ENCODE measurements at regions not wholly inside any gene's neighbourhood (a gene's known extent, or its start where the extent isn't known, plus 50 kb on each side); places are given as distances from the start of the nearest gene placed in this dataset.

GRCh38 chr3:88321363-88322050, 171.7 kb downstream of the C3orf38 start:
- TF ChIP-seq LEF1 (IDR thresholded peaks at IDR 0.05; ENCODE audit: borderline replicate concordance) (no peak), TARDBP (IDR thresholded peaks at IDR 0.05) (no peak)

Data from HEK293T (cell line).